Stimulated activated CD8-positive, alpha-beta memory T cell treated with anti-CD3 and anti-CD28 coated beads, Interleukin-15, amount 100 ng/mL, for 4 hours (primary cell): ENCODE measurements at regions not wholly inside any gene's neighbourhood (a gene's known extent, or its start where the extent isn't known, plus 50 kb on each side); places are given as distances from the start of the nearest gene placed in this dataset.

Experiments
- DNase-seq, 2 donors: peaks; one replicate each; pipeline ENCODE4 v3.0.0-alpha.2; 2020; ENCODE audit warnings: low read depth in 2 of 2

DNA sequence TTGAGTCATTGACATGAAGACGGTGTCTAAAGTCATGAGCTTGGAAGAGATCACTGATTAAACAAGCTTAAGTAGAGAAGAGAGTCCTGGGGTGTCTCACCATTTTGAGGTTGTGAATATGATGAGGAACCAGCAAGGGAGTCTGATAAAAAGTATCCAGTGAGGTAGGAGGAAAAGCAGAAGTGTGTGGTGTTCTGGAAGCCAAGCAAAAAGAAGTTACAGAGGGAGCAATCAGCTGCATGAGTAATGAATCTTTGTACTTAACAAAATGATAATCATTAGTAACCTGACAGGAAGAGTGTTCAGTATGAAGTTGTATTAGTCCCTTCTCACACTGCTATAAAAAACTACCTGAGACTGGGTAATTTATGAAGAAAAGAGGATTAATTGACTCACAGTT lies 131.3 kb downstream of the C11orf87 start:
- no peak for DNase-seq

DNA sequence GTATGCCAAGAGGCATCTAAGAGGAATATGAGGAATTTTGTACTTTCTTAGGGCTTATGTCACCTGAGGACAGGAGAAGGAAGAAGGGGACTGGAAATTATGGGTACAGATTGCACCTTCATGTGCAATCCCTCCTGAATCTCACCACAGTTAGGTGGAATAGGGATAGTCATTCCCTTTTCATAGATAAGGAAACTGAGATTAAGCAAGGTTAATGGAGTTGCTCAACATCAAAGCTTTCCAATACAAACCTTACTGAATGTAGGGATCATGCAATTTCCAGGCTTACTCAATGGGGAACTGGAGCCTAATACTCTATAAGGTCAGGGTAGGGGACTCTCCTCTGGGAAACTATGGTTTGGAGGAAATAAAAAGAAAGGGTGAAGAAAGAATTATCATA lies 133.0 kb downstream of the C11orf87 start:
- DNase-seq: no peak

- no peak for DNase-seq
Observed at GRCh38 chr11:109564241-109564640, 142.3 kb downstream of the C11orf87 start.

- DNase-seq: no peak
Observed at GRCh38 chr11:109582470-109582869, 160.5 kb downstream of the C11orf87 start.

GRCh38 chr11:109584001-109584972 lies 162.3 kb downstream of the C11orf87 start:
- DNase-seq: no peak

GRCh38 chr11:109586789-109587188 lies 164.8 kb downstream of the C11orf87 start:
- DNase-seq: no peak

GRCh38 chr11:109590782-109591181 lies 168.8 kb downstream of the C11orf87 start:
- DNase-seq: no peak

GRCh38 chr11:109597336-109597735 lies 175.3 kb downstream of the C11orf87 start:
- DNase-seq: no peak

DNA sequence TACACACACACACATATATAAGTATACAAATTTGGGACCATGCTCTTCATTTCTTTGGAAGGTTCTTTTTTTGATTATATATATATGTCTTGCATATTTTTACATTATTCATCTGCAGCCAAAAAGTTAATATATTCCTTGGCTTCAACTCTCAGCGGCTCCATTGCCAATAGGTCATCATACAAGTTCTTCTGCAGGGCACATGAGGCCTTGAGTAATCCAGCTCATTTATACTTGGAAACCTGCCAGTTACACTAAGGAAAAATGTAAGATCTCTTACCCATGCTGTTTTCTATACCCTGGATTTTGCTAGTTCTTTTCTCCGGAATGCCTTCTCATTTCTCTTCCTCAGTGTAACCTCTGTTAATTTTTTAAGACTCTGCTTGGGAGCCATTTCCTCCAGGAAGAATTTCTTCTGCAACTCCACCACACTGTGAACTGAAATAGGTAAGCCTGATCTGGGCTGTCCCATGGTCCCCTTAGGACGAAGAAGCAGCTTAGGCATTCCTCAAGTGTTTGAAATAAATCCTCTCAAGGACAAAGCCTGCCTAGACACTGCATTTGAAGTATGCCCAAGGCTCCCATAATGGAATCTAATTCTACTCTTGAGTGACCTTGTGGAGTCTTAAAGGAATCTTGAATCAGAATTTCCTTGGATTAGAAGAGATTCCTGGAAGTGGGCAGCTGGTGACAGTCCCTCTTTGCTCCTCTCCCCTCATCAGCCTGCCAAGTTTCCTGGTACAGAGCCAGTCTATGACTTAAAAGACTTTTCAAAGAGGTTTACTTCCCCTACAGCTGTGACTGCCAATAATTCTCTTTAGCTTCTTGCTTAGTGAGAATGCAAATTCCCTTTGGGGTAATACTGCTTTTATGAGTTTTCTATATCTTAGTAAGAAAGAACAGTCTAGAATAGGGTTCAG lies 182.8 kb downstream of the C11orf87 start:
- no peak for DNase-seq

GRCh38 chr11:109606256-109606655 lies 184.3 kb downstream of the C11orf87 start:
- DNase-seq: no peak

GRCh38 chr11:109609454-109610185 lies 187.6 kb downstream of the C11orf87 start:
- no peak for DNase-seq

- DNase-seq: no peak
Observed at GRCh38 chr11:109612496-109612895, 190.5 kb downstream of the C11orf87 start.

GRCh38 chr11:109619498-109619897 lies 197.5 kb downstream of the C11orf87 start:
- no peak for DNase-seq

GRCh38 chr11:109629734-109630133 lies 207.7 kb downstream of the C11orf87 start:
- no peak for DNase-seq

DNA sequence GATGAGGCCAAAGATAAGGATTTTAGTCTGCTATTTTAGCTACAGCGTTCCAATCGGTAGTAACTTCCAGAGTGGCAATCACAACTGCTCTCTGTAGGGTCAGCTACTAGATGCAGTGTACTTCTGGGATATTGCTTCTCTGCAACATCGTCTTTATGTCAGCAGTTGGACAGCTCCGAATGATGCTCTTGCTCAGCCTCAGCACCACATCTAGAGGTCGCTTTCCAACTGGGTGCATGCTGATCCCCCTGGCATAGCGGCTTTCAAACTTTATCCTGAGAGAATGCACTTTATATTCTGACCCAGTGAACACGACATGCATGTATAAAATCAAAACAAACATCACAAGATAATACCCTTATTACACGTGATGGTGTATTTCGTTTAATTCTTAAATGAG lies 219.6 kb downstream of the C11orf87 start:
- DNase-seq: no peak

GRCh38 chr11:109644152-109644551 lies 222.2 kb downstream of the C11orf87 start:
- DNase-seq: no peak

DNA sequence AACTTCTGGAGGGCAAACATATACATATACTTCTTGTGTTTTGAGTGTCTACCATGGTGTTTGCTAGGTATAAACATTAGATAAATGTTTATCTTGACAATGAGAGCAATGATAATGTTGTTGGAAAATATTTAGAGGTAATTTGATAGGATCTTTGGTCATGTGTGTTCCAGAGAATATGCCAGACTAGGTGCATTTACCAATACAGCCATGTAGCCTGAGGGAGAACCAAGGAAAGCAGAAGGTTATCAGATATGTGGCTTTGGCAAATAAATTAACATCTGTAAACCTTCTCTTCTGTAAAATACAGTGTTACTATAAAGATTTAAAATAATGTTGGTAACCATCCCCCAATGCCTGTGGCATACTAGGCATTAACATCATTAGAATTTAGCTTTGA lies 226.8 kb downstream of the C11orf87 start:
- no peak for DNase-seq

GRCh38 chr11:109654091-109654490 lies 232.1 kb downstream of the C11orf87 start:
- no peak for DNase-seq

- no peak for DNase-seq
Observed at GRCh38 chr11:109658190-109658589, 236.2 kb downstream of the C11orf87 start.

DNA sequence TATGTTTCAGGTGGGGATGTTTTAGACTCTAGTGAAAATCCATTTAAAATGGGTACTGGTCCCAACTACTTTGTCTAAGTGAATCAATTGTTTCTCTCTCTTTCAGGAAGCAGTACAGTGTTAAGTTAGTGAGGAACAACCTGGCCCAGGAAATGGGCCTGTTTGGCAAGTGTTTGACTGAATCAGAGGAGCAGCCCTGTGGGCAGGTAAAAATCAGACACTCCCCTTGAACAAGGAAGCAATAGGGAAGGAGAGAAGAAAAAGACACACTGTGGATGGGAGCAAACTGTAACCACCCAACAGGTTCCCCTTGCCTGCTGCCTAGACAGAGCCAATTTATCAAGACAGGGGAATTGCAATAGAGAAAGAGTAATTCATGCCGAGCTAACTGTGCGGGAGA lies 245.7 kb downstream of the C11orf87 start:
- DNase-seq: no peak

GRCh38 chr11:109668973-109669634 lies 247.1 kb downstream of the C11orf87 start:
- DNase-seq: no peak
